Mesenchymal stem cell (in vitro differentiated cells and primary cell): ENCODE measurements at regions not wholly inside any gene's neighbourhood (a gene's known extent, or its start where the extent isn't known, plus 50 kb on each side); places are given as distances from the start of the nearest gene placed in this dataset.
A peak's percentile ranks its signal among the peaks of the same experiment; 100 is the strongest.

ENCODE experiments used
- DNase-seq: peaks from one replicate; pipeline ENCODE4 v3.0.0-alpha.2; 2013
- H2AFZ ChIP-seq: one replicate; pipeline ENCODE4 v1.6.1; 2013; ENCODE audit warnings: low read depth, mild to moderate bottlenecking, control low read depth, inconsistent platforms, low read length, moderate library complexity
- H2AK5ac ChIP-seq: 2 replicates; pipeline ENCODE4 v1.6.1; 2013; ENCODE audit warnings: low read length, moderate library complexity, mild to moderate bottlenecking, inconsistent platforms; ENCODE audit not compliant: severe bottlenecking
- H2BK120ac ChIP-seq: one replicate; pipeline ENCODE4 v1.6.1; 2013; ENCODE audit warnings: low read depth, mild to moderate bottlenecking, inconsistent platforms, low read length, moderate library complexity
- H2BK12ac ChIP-seq, 2 experiments: one replicate each; pipeline ENCODE4 v1.6.1; 2013; ENCODE audit warnings: inconsistent platforms in 2 of 2, low read length in 2 of 2, mild to moderate bottlenecking in 2 of 2, moderate library complexity in 2 of 2, control low read depth in 1 of 2
- H2BK15ac ChIP-seq: one replicate; pipeline ENCODE4 v1.6.1; 2013; ENCODE audit warnings: mild to moderate bottlenecking, low read depth, inconsistent platforms; ENCODE audit not compliant: poor library complexity, severe bottlenecking
- H2BK5ac ChIP-seq: 2 replicates; pipeline ENCODE4 v1.6.1; 2013; ENCODE audit warnings: low read depth, mild to moderate bottlenecking, low read length, control low read depth, inconsistent platforms; ENCODE audit not compliant: poor library complexity, severe bottlenecking
- H3K14ac ChIP-seq, 2 experiments: one replicate each; pipeline ENCODE4 v1.6.1; 2013; ENCODE audit warnings: inconsistent platforms in 2 of 2, low read length in 2 of 2, control low read depth in 1 of 2, mild to moderate bottlenecking in 1 of 2, moderate library complexity in 1 of 2
- H3K18ac ChIP-seq, 2 experiments: one replicate each; pipeline ENCODE4 v1.6.1; 2013; ENCODE audit warnings: inconsistent platforms in 2 of 2, low read length in 2 of 2, control low read depth in 1 of 2, low read depth in 1 of 2, mild to moderate bottlenecking in 1 of 2
- H3K23ac ChIP-seq, 2 experiments: one replicate each; pipeline ENCODE4 v1.6.1; 2013; ENCODE audit warnings: inconsistent platforms in 2 of 2, low read length in 2 of 2, mild to moderate bottlenecking in 2 of 2, moderate library complexity in 2 of 2, control low read depth in 1 of 2
- H3K27ac ChIP-seq: 2 replicates; pipeline ENCODE4 v1.5.1; 2013; ENCODE audit warnings: mild to moderate bottlenecking, moderate library complexity, low read length, control low read depth, inconsistent platforms; ENCODE audit not compliant: poor library complexity, severe bottlenecking
- H3K27me3 ChIP-seq, 2 experiments: 2 replicates each; pipeline versions ENCODE4 v1.6.1 to v1.7.0; 2013; ENCODE audit warnings: low read length in 2 of 2, mild to moderate bottlenecking in 2 of 2, moderate library complexity in 2 of 2, control low read depth in 1 of 2, inconsistent platforms in 1 of 2; ENCODE audit not compliant: control insufficient read depth in 1 of 2, insufficient read depth in 1 of 2
- H3K36me3 ChIP-seq, 2 experiments: 2 replicates each; pipeline versions ENCODE4 v1.6.1 to v1.7.0; 2013; ENCODE audit warnings: low read length in 2 of 2, control low read depth in 1 of 2, inconsistent platforms in 1 of 2, low read depth in 1 of 2, mild to moderate bottlenecking in 1 of 2; ENCODE audit not compliant: insufficient read depth in 2 of 2, control insufficient read depth in 1 of 2
- H3K4ac ChIP-seq, 2 experiments: one replicate each; pipeline ENCODE4 v1.6.1; 2013; ENCODE audit warnings: inconsistent platforms in 2 of 2, low read length in 2 of 2, mild to moderate bottlenecking in 2 of 2, moderate library complexity in 2 of 2, control low read depth in 1 of 2, low read depth in 1 of 2
- H3K4me1 ChIP-seq: 2 replicates; pipeline ENCODE4 v1.6.1; 2013; ENCODE audit warnings: low read depth, low read length, control low read depth; ENCODE audit not compliant: control insufficient read depth, insufficient read depth
- H3K4me2 ChIP-seq: 2 replicates; pipeline ENCODE4 v1.6.1; 2013; ENCODE audit warnings: low read length, mild to moderate bottlenecking, inconsistent platforms; ENCODE audit not compliant: poor library complexity, severe bottlenecking
- H3K4me3 ChIP-seq, 2 experiments: 2 replicates each; pipeline versions ENCODE4 v1.5.1 to v1.7.0; 2013; ENCODE audit warnings: low read length in 2 of 2, mild to moderate bottlenecking in 2 of 2, control low read depth in 1 of 2, low read depth in 1 of 2; ENCODE audit not compliant: insufficient read depth in 1 of 2
- H3K79me1 ChIP-seq: replicated peaks from 2 replicates; pipeline ENCODE4 v1.6.1; 2013; ENCODE audit warnings: mild to moderate bottlenecking, control low read depth, low read length, inconsistent platforms; ENCODE audit not compliant: poor library complexity, severe bottlenecking
- H3K9ac ChIP-seq: 2 replicates; pipeline ENCODE4 v1.7.0; 2013; ENCODE audit warnings: mild to moderate bottlenecking, low read length, moderate library complexity
- H3K9me3 ChIP-seq: 2 replicates; pipeline ENCODE4 v1.7.0; 2013; ENCODE audit warnings: mild to moderate bottlenecking, low read length; ENCODE audit not compliant: control insufficient read depth
- H4K8ac ChIP-seq: one replicate; pipeline ENCODE4 v1.6.1; 2013; ENCODE audit warnings: inconsistent platforms, mild to moderate bottlenecking, low read length, moderate library complexity
- H4K91ac ChIP-seq: one replicate; pipeline ENCODE4 v1.6.1; 2013; ENCODE audit warnings: mild to moderate bottlenecking, low read length, inconsistent platforms
- WGBS: methylation state at CpG from one replicate; pipeline ENCODE4 v1.1.7; 2013; ENCODE audit warnings: mixed read lengths; 5-methylcytosine and 5-hydroxymethylcytosine counted together

DNA sequence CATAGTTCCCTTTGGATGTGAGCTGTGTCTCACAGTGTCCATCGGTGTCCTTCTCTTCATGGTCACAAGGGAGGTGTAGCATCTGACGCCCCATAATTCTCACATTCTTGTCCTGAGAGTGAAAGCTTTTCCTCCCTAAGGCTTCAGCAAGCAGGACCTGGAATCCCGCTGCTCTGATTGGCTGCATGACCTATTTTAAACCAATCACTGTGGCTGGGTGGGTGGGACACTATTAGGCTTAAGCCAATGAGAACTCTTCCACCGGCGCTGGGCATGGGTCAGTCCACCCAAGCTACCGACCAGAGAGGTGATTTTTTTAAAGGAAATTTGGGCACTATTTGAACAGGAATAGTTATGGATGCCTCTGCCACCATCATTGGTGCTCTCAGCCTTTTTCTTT, 385.9 kb downstream of the MFSD1 start:
- H3K14ac ChIP-seq = peak overlapping the region in 1 of 2 experiments; percentile 82
- no peak for DNase-seq
- H2BK15ac ChIP-seq = no peak overlapping the region
- 92% methylated on average over 6 of the region's 6 CpGs for WGBS
- H4K91ac ChIP-seq = no peak overlapping the region
- H3K27me3 ChIP-seq = no peaks in the 10 kb centered on the region
- H2AFZ ChIP-seq = no peak overlapping the region
- H4K8ac ChIP-seq = no peak overlapping the region
- H2BK120ac ChIP-seq = no peak overlapping the region
- no peaks in the 10 kb centered on the region for H3K4me1 ChIP-seq
- no peaks in the 10 kb centered on the region for H3K36me3 ChIP-seq
- H3K18ac ChIP-seq = peak overlapping the region in 1 of 2 experiments; percentile 52
- H2BK12ac ChIP-seq = peak overlapping the region; percentile 0 to 54
- no peak overlapping the region for H2BK5ac ChIP-seq
- no peak overlapping the region for H3K23ac ChIP-seq
- H3K4me2 ChIP-seq = no peak overlapping the region
- peak overlapping the region in 1 of 2 experiments; percentile 30 for H3K4ac ChIP-seq
- H3K9ac ChIP-seq = no peak overlapping the region
- H3K79me1 ChIP-seq = no peaks in the 10 kb centered on the region
- no peak overlapping the region for H3K27ac ChIP-seq
- no peak overlapping the region for H3K4me3 ChIP-seq
- no peak overlapping the region for H2AK5ac ChIP-seq
- H3K9me3 ChIP-seq = no peaks in the 10 kb centered on the region

DNA sequence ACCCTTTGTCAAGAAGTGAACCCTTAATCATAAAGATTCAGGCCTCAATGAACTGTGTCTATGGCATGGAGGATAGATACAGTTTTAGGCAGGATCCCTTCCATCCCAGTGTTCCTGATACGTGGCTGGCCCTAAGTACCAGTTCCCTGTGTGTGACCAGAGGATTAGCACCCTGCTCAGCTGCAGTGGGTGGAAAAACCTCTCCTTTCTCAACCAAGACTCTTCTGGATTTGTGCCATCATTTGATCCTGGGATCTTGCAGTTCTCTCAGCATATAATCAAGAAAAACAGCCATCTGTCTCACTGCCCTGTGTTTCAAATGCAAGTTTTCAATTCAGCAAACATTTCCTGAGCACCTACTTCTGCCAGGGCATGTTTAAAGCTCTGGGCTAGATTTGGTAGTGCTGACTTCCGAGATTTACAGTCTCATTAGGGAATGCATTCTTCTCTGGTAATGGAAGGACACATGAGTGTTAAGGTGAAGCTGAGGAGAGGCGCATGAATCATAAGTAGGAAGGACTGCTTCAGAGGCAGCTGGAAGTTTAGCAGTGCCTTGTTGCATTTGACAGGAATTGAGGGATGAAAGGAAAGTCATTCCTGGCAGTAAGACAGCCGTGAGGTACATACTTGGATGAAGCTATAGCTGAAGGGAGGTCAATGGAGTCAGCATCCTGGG, 388.3 kb downstream of the MFSD1 start:
- peak; percentile 60 for DNase-seq
- 46% methylated on average over 4 of the region's 4 CpGs for WGBS
- no peak overlapping the region for H4K91ac ChIP-seq

DNA sequence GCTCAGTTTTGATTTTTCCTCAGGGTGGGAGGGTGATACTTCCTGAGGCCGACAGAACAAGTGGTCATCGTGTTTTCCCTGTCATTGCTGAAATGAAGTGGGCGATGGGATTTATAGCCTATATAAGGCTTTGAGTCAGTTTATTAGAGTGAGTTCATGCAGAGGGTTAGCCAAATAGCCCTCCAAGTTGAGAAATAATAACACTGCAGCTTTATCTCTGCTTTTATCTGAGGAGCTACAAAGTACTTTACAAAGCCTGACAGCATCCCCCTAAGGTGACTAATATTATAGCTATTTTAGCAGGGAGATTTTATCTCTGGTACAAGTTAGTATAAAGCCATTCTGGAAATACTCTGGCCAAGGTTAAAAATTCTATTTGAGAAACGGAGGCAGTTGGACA, 389.6 kb downstream of the MFSD1 start:
- no peak overlapping the region for H4K8ac ChIP-seq
- peak; percentile 78 for DNase-seq
- no peak overlapping the region for H3K14ac ChIP-seq
- no peaks in the 10 kb centered on the region for H3K36me3 ChIP-seq
- no peak overlapping the region for H2BK120ac ChIP-seq
- peak overlapping the region in 1 of 2 experiments; percentile 6 for H2BK12ac ChIP-seq
- WGBS = 5% methylated on average over 3 of the region's 4 CpGs
- H3K18ac ChIP-seq = no peak overlapping the region
- no peak overlapping the region for H3K9ac ChIP-seq
- no peak overlapping the region for H3K4me3 ChIP-seq
- no peaks in the 10 kb centered on the region for H3K27me3 ChIP-seq
- no peak overlapping the region for H3K27ac ChIP-seq
- no peak overlapping the region for H2BK5ac ChIP-seq
- no peak overlapping the region for H2AFZ ChIP-seq
- no peak overlapping the region for H2AK5ac ChIP-seq
- no peak overlapping the region for H4K91ac ChIP-seq
- H2BK15ac ChIP-seq = no peak overlapping the region
- no peaks in the 10 kb centered on the region for H3K79me1 ChIP-seq
- H3K9me3 ChIP-seq = no peaks in the 10 kb centered on the region
- H3K23ac ChIP-seq = no peak overlapping the region
- H3K4me1 ChIP-seq = no peaks in the 10 kb centered on the region
- no peak overlapping the region for H3K4ac ChIP-seq
- H3K4me2 ChIP-seq = no peak overlapping the region

More for the DNA sequence above, 388.3 kb downstream of the MFSD1 start:
- Histone ChIP-seq H3K4ac (no peak overlapping the region), H3K14ac (no peak overlapping the region), H3K9me3 (no peaks in the 10 kb centered on the region), H2AFZ (no peak overlapping the region), H3K9ac (no peak overlapping the region), H3K4me1 (no peaks in the 10 kb centered on the region), H3K4me2 (no peak overlapping the region), H2AK5ac (no peak overlapping the region), H3K27me3 (no peaks in the 10 kb centered on the region), H3K4me3 (no peak overlapping the region), H2BK12ac (peak overlapping the region in 1 of 2 experiments; percentile 38), H3K36me3 (no peaks in the 10 kb centered on the region), H2BK120ac (no peak overlapping the region), H3K27ac (no peak overlapping the region), H3K23ac (no peak overlapping the region), H2BK15ac (no peak overlapping the region), H3K79me1 (no peaks in the 10 kb centered on the region), H3K18ac (no peak overlapping the region), H4K8ac (no peak overlapping the region), H2BK5ac (no peak overlapping the region)

DNA sequence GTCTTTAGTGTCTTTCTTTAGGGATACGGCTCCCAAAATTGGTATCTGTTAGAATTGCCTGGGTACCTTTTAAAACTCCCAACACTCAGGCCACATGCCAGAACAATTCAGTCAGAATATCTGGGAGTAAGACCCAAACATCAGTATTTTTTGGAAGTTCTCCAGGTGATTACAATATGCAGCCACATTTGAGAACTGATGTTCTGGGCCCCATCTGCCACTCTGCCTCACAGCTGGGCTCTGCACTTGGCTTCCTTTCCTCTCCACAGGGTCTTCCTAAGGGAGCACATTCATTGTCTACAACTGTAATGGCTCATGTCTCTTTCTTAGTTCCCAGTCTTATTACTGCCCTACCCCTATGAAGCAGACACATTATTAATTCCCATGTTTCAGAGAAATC, 394.5 kb downstream of the MFSD1 start:
- 100% methylated on average over 1 of the region's 1 CpG for whole genome bisulfite sequencing
- Histone ChIP-seq H2BK12ac (peak overlapping the region in 1 of 2 experiments; percentile 72), H3K4ac (no peak overlapping the region), H2AFZ (no peak overlapping the region), H2BK5ac (no peak overlapping the region), H3K4me3 (no peak overlapping the region), H3K9ac (no peak overlapping the region), H4K8ac (no peak overlapping the region), H3K36me3 (no peaks in the 10 kb centered on the region), H3K4me1 (peaks cover 3% of the 10 kb centered on the region), H3K4me2 (no peak overlapping the region), H3K79me1 (no peaks in the 10 kb centered on the region), H3K9me3 (peaks cover 7% of the 10 kb centered on the region), H3K27ac (no peak overlapping the region), H2BK120ac (peak overlapping the region; percentile 27), H3K14ac (no peak overlapping the region), H3K23ac (no peak overlapping the region), H3K27me3 (no peaks in the 10 kb centered on the region), H2BK15ac (peak overlapping the region; percentile 44), H2AK5ac (no peak overlapping the region), H4K91ac (peak overlapping the region; percentile 3), H3K18ac (no peak overlapping the region)
- no peak for DNase-seq
